ENCODE measurements at regions not wholly inside any gene's neighbourhood (a gene's known extent, or its start where the extent isn't known, plus 50 kb on each side); places are given as distances from the start of the nearest gene placed in this dataset.

DNA sequence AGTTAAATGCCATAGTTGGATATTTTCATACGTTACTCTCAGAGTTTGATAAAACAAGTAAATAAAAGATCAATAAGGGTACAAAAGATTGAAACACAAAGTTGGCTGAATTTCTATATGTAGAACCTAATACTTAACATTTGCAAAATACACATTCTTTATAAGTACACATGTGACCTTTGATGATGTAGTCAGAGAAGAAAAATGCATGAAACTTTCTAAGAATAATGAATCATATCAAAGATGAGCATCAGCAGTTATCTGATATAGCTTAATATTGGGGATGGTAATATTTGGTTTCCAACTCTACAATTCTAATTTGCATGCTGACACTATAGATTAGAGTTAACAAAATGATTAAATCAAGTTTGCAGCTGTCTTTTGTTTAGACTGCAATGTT, 188.0 kb upstream of the TGFBR2 start:
- no peak overlapping the region for H3K4me3 ChIP-seq (ENCODE audit: low read depth, poor library complexity, severe bottlenecking)
- 92 to 96% methylated on average over 1 of the region's 1 CpG for WGBS, 2 donors
- intact Hi-C loops (cut with DNase I; ENCODE audit: low total_unique reads): loop anchor here (10.0 kb wide), 1 partner anchor 924 kb away; no protein-coding TSS in a partner anchor
- TF ChIP-seq CTCF (IDR thresholded peaks at IDR 0.05): no peak
- no peak for TF ChIP-seq POLR2A (IDR thresholded peaks at IDR 0.05)
- no peak for DNase-seq (ENCODE audit: low spot score in 2 of 2)

- WGBS, 2 donors: 55 to 57% methylated on average over 2 of the region's 2 CpGs
- intact Hi-C loops (cut with DNase I; ENCODE audit: low total_unique reads): no loop called here
- no peak overlapping the region for H3K4me3 ChIP-seq (ENCODE audit: low read depth, poor library complexity, severe bottlenecking)
- no peak for TF ChIP-seq CTCF (IDR thresholded peaks at IDR 0.05)
- TF ChIP-seq POLR2A (IDR thresholded peaks at IDR 0.05): no peak
- DNase-seq (ENCODE audit: low spot score in 2 of 2): no peak
These were observed 185.1 kb upstream of the TGFBR2 start for GRCh38 chr3:30421266-30421665.

- 14 to 17% methylated on average over 3 of the region's 3 CpGs for WGBS, 2 donors
- DNase-seq (ENCODE audit: low spot score in 2 of 2): peak; percentile 62 to 90
- TF ChIP-seq CTCF (IDR thresholded peaks at IDR 0.05): no peak
- no peak for TF ChIP-seq POLR2A (IDR thresholded peaks at IDR 0.05)
- H3K4me3 ChIP-seq (ENCODE audit: low read depth, poor library complexity, severe bottlenecking): no peak overlapping the region
- intact Hi-C loops (cut with DNase I; ENCODE audit: low total_unique reads): no loop called here
These were observed 180.0 kb upstream of the TGFBR2 start for GRCh38 chr3:30426293-30426993.

DNA sequence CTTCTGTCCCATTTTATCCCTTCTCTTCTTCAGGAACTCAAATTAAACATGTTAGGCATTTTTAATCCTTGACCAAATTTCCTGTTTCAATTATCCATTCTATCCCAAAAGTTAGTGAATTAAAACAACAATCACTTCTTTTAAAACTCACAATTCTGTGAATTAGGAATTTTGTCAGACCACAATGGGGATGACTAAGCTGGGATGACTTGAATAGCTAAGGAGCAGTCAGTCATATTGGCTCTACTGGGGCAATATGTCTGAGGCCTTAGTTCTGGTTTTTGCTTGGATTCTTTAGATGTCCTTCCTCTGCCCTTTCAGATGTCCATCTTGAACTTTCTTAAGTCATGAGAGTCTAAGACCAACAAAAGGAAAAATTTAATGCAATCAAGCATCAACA, 178.2 kb upstream of the TGFBR2 start:
- no peak for DNase-seq (ENCODE audit: low spot score in 2 of 2)
- intact Hi-C loops (cut with DNase I; ENCODE audit: low total_unique reads): no loop called here
- no peak overlapping the region for H3K4me3 ChIP-seq (ENCODE audit: low read depth, poor library complexity, severe bottlenecking)

GRCh38 chr3:30435861-30436331, 170.5 kb upstream of the TGFBR2 start:
- no peak for DNase-seq (ENCODE audit: low spot score in 2 of 2)
- WGBS, 2 donors: 54 to 57% methylated on average over 7 of the region's 7 CpGs
- intact Hi-C loops (cut with DNase I; ENCODE audit: low total_unique reads): no loop called here
- H3K4me3 ChIP-seq (ENCODE audit: low read depth, poor library complexity, severe bottlenecking): no peak overlapping the region
- no peak for TF ChIP-seq POLR2A (IDR thresholded peaks at IDR 0.05)
- no peak for TF ChIP-seq CTCF (IDR thresholded peaks at IDR 0.05)

More for the DNA sequence above, 178.2 kb upstream of the TGFBR2 start:
- TF ChIP-seq CTCF (IDR thresholded peaks at IDR 0.05): no peak
- no peak for TF ChIP-seq POLR2A (IDR thresholded peaks at IDR 0.05)

DNA sequence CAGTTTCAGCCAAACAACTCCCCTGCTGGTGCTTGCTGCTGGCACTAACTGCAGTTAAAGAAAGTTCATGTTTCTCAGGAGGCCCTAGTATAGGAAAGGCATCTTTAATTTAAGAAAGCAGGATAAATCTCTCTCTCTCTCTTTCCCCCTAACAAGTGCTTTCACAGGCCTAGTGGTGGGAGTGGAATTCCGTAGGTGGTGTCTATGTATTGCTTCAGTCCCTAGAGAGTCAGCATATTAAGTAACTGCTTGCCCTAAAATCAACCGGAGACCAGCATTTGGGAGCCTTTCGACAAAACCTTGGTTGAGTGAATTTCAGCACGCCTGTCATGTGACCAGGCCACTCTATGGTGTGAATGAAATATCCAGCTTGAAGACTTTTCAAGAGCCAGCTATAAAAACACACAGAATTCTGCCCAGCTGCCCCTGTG, 169.2 kb upstream of the TGFBR2 start:
- intact Hi-C loops (cut with DNase I; ENCODE audit: low total_unique reads): no loop called here

More for the DNA sequence above, 169.2 kb upstream of the TGFBR2 start:
- no peak overlapping the region for H3K4me3 ChIP-seq (ENCODE audit: low read depth, poor library complexity, severe bottlenecking)
- no peak for TF ChIP-seq CTCF (IDR thresholded peaks at IDR 0.05)
- 52 to 70% methylated on average over 4 of the region's 4 CpGs for WGBS, 2 donors
- DNase-seq (ENCODE audit: low spot score in 2 of 2): peak; percentile 19 to 82
